DMS114 treated with DMSO at 0.1 percent for 48 hours (cell line): ENCODE measurements at regions not wholly inside any gene's neighbourhood (a gene's known extent, or its start where the extent isn't known, plus 50 kb on each side); places are given as distances from the start of the nearest gene placed in this dataset.

ENCODE experiments used
- DNase-seq: peaks from one replicate; lab custom pipeline; 2025; ENCODE audit not compliant: unreplicated experiment; lab: John Stamatoyannopoulos, UW

GRCh38 chr12:132439333-132439904, 50.5 kb upstream of the FBRSL1 start:
- DNase-seq = no peak

DNA sequence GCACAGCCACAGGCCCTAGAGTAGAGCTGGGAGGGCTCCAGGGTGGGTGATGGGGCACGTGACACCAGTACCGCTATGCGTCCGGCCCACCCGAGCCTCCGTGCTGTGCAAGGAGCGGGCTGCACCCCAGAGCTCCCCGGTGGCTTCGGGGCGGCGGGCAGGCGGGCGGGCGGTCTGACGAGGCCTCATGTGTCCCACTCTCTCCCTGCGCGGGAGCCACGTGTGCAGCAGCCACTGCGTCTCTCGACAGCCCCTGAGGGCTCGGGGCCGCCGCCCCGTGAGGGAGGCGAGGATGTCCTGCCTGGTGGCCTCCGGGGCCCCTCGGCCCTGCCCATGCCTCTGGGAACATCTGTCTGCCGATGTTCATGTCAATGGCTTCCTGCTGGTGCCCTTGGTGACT, 51.2 kb upstream of the FBRSL1 start:
- no peak for DNase-seq

GRCh38 chr12:132437943-132438700, 51.8 kb upstream of the FBRSL1 start:
- DNase-seq = no peak

DNA sequence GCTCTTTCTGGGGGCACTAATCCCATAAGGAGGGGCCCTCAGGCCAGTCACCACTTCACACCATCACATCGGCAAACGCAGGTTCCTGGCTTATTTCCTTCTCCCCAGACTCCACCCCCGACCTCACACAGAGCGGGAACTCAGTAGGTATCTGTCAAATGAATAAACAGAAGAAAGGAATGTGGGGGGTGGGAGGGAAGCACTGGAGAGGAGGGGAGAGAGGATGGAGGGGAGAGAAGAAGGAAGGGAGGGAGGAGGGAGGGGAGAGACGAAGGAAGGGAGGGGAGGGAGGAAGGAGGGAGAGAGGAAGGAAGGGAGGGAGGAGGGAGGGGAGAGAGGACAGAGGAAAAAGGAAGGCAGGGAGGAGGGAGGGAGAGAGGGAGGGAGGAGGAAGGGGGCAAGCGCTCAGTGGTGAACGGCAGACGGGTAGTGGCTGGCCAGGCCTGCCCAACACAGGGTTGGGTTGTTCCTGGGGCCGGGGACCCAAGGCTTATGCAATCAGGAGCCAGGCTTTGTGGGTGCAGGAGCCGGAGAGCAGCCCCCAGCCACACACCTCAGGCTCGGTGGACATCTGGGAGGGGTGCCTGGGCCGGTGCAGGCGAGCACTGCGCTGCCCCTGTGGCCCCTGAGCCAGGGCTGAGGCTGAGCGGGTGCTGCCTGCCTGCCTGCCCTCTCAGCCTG, 52.6 kb upstream of the FBRSL1 start:
- no peak for DNase-seq

- no peak for DNase-seq
Measured at GRCh38 chr12:132436791-132437251, 53.1 kb upstream of the FBRSL1 start.

GRCh38 chr12:132435486-132436187, 54.3 kb upstream of the FBRSL1 start:
- no peak for DNase-seq

DNA sequence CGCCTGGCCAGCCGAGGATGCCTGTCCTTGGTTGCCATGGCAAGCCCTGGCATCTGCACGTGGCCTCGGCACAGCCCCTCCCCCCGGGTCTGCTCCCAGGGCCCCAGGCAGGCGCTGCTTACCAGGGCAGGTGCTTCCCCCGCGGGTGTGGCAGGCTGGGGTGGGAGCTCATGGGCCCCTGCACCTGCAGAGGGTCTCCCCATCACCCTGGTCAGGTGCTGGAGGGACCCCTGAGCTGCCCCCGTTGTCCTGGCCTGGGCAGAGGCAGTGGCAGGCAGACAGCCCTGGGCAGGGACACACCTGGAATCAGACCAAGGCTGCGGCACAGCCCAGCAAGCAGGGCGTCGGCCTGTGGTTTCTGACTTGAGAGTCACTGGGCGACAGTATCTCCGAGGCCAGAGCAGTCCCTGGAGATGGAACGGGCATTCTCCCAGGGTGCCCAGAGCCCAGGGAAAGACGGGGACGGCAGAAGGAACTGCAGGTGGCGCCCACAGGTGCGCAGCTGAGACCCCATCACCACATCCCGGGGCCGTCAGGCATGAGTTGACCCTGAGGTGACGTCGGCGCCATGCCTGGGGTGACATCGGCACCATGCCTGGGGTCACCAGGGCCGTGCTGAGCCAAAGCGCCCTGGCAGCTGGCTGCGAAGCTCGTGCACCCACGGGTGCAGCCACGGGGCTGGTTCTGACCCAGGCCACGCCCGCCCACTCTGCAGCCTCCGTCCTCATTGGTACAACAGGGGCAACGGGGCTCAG, 56.1 kb upstream of the FBRSL1 start:
- no peak for DNase-seq

DNA sequence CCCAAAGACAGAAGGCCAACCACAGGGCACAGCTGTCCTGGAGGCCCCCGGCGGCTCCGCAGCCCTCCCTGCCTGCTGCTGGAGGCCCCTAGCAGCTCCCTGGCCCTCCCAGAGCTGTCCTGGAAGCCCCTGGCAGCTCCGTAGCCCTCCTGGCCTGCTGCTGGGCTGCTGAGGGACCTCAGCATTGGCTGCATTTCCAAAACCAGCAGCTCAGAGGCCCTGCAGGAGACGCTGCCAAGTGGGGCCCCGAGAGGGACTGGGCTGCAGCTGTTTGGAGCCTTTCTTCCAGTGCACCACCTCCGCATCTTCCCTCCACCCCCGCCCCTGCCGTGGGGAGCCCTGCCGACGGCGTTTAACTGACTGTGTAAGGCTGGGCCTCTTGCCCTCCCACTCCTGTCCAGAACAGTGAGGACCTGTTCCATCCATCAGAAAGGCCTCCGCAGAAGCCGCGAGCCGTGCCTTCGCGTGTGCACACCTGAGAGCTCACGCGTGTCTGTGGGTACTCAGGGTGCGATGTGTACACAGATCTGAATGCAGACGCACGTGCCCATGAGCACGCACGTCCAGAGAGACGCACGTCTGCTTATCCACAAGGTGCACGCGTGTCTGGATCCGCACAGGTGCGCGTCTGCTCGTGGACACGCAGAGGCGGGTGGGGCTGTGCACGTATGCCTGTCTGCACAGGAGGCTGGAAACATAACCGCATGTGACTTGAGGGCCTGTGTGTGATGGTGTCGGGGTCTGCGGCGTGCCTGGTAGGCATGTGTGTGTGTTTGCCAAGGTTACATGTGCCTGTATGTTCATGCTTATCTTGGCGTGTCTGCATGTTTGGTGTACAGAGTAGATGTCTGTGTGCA, 57.0 kb upstream of the FBRSL1 start:
- no peak for DNase-seq

DNA sequence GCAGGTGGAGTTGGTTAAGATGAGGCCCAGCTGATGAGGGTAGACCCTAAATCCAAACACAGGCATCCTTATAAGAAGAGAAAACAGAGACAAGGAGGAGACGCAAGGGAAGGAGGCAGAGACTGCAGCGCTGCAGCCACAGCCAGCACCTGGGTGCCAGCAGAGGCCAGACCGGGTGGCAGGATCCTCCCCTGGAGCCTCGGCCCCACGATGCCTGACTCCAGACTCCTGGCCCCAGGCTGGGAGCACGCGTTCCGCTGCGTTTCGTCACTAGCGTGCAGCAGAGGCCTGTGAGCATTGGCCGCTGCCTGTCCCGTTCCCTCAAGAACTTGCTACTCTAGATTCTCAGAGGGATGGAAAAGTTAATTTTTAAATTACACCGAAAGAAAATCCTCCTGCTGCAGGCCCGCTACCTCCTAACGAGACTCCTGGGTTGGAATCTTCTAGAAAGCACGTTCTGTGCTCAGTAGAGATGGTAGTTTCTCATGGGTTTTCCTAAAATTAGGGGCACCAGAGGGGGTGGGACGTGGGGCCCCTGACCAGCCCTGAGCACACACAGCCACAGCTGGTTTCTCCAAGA, 57.7 kb upstream of the FBRSL1 start:
- no peak for DNase-seq

- no peak for DNase-seq
Measured at GRCh38 chr12:132430838-132431774, 58.8 kb upstream of the FBRSL1 start.

- no peak for DNase-seq
Measured at GRCh38 chr12:132429946-132430643, 59.9 kb upstream of the FBRSL1 start.

- DNase-seq = no peak
Measured at GRCh38 chr12:132429602-132429945, 60.4 kb upstream of the FBRSL1 start.

- DNase-seq = no peak
Measured at GRCh38 chr12:132428936-132429601, 60.9 kb upstream of the FBRSL1 start.

DNA sequence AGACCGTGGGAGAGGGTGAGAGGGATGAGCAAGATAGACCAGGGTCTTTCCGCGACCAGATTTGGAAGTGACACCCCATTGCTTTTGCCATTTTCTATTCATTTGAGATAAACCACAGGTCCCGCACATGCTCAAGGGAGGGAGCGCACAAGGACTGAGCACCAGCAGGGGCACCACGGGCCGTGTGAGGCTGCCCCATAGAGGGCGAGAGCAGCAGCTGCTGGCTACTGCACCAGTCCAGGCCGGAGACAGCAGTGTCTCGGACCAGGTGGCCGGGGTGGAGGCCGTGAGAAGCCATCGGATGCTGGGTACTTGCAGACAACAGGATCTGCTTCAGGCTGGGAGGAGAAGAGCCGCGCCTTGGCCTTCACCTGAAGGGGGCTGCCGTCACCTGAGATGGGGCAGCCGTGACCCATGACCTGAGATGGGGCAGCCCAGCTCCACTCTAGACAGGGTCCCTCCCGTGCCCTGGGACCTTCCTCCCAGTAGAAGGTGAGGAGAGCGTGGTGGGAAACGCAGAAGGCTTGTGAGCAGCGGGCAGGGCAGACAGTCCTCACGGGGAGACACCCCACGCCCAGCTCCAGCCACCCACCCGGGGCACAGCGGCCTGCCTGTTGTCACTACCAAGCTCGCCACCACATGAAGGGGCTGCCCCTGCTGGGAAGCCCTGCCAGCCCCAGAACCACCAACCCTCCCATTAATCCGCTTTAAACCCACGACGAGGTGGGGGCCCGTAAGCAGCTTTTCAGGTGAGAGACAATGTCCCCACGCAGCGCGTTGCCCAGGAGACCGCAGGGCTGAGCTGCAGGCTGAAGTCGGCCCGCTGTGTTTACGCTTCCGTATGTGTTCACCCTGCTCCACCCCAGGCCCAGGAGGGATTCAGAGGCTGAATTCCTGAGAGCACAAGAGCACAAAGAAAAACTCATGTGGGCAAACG, 61.7 kb upstream of the FBRSL1 start:
- no peak for DNase-seq

- no peak for DNase-seq
Measured at GRCh38 chr12:132427174-132427768, 62.7 kb upstream of the FBRSL1 start.
